ENCODE measurements at regions not wholly inside any gene's neighbourhood (a gene's known extent, or its start where the extent isn't known, plus 50 kb on each side); places are given as distances from the start of the nearest gene placed in this dataset.

DNA sequence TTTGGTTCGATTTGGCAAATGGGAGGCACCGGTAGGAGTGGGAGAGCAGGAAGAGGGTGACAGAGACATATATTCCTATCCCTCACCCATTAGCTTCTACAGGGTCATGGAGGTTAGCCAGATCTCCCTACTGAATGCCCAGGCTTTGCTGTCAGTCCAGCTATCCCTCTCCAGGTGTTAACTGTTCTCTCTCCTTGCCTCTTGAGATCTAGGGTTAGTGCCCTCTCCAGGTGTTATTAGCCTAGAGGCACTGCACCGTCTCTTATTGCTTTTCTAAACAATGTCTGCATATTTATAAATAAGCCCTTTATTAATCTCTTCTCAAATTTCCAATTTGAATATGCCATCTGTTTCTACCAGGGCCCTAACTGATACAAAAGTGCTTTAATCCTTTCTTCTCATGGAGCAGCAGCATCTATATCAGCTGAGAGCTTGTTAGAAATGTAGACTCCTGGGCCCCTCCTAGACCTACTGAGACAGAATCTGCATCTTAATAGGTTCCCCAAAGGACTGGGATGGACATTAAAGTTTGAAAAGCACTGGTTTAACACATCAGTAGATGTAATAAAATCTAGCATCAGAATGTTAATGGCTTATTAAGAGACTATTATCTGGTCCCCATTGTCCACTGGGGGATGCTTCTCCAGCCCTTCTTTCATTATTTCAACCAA is 322.5 kb upstream of the SLC24A2 start:
- no peak for DNase-seq

DNA sequence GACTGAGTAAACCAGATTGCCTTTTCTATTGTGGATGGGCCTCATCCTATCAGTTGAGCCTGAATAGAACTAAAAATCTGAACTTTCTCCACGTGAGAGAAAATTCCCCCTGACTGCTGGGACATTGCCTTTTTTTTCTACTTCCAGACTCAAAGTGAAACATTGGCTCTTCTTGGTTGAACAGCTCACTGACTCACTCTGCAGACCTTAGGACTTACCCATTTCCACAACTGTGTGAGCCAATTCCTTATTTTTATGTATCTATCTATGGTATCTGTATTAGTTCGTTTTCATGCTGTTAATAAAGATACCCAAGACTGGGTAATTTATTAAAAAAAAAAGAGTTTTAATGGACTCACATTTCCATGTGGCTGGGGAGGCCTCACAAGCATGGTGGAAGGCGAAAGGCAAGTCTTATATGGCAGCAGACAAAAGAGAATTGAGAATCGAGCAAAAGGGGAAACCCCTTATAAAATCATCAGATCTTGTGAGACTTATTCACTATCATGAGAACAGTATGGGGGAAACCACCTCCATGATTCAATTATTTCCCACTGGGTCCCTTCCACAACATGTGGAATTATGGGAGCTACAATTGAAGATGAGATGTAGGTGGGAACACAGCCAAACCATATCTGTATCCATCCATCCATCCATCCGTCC is 306.7 kb upstream of the SLC24A2 start:
- no peak for DNase-seq

- DNase-seq = no peak
Measured at GRCh38 chr9:20092561-20092960, 303.7 kb upstream of the SLC24A2 start.

DNA sequence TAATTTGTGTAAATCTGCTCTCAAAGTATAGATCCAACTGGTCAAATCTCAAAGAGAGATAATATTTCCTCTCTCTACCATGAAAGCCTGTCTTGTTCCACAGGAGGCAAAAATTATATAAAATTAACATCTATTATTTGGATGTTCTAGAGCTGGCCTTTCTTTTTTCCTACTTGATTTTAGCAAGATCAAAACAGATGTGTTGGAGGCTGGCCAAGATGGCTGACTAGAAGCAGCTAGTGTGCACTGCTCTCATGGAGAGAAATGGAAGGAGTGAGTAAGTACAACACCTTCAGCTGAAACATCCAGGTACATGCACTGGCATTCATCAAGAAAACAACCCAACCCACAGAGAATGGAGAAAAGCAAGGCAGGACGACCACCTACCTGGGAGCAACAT is 298.6 kb upstream of the SLC24A2 start:
- no peak for DNase-seq

DNA sequence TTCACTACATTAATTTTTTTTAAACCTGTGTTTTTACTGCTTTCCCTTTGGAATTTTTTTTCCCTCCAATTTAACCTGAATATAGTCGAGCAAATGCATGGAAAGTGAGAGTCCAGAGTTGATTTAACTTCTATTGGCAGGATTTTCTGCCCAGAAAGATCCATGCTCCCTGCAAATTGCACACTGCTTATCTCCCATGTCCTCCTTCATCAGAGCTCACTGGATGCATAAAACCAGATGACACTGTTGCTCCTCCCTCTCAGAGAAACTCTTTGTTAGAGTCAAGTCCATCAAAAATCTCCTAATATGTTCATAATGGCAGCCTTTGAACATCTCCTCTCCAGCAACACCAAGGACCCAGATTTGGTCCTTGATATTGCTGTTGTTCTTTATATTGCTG is 297.0 kb upstream of the SLC24A2 start:
- DNase-seq = no peak

DNA sequence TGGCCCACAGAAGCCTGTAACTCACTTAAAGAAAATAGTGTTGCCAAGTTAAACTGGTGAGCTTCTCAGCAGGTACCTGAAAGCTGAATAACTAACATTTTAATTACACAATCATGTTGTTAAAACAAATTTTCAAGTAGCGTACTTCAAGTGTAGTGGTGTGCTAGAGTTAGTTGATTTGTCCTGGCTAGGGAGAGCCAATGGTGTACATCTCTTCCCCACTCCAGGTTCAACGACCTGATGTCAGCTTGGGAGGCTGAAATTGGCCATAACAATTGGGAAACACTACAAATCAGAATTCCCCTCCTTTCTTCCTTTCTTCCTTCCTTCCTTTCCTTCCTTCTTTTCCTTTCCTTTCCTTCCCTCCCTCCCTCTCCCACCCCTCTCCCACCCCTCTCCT is 295.3 kb upstream of the SLC24A2 start:
- DNase-seq = no peak

GRCh38 chr9:20083390-20083789 is 294.6 kb upstream of the SLC24A2 start:
- DNase-seq = no peak

DNA sequence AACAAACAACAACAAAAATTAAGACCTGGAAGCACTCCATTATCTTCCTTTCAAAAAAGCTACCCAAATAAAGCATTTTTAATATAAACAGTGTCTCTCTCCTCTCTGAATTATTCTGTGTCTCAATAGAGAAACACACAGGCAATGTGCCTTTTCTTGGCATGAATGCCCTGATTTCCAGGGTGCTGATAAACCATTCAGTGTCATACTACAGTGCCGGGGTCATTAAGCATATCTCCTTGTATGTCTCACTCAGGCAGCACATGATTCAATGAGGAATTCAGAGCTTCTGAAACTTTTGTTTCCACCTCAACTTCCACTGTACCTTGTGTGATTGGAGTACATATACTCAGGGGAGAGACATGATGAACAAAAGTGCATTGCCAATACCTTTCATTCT is 294.0 kb upstream of the SLC24A2 start:
- DNase-seq = no peak

DNA sequence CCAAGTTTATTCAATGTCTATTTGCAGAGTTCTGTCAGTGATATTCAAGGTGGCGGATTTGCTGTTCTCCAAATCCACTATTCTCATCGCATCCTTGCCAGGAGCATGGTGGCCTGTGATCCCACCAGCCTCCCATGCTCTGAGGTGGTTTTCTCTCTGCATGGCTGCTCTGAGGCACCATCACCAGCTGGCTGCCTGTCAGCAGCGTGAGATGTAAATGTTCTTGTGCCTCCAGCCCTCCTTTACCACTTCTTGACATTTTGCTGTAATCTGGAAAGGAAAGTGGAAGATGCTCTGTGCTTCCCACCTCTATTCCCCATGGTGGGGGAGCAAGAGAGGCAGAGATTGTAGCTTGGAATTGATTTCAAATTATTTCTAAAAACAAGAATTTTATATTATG is 293.6 kb upstream of the SLC24A2 start:
- DNase-seq = no peak

- no peak for DNase-seq
Measured at GRCh38 chr9:20078246-20078645, 289.4 kb upstream of the SLC24A2 start.

GRCh38 chr9:20074291-20074690 is 285.5 kb upstream of the SLC24A2 start:
- no peak for DNase-seq

DNA sequence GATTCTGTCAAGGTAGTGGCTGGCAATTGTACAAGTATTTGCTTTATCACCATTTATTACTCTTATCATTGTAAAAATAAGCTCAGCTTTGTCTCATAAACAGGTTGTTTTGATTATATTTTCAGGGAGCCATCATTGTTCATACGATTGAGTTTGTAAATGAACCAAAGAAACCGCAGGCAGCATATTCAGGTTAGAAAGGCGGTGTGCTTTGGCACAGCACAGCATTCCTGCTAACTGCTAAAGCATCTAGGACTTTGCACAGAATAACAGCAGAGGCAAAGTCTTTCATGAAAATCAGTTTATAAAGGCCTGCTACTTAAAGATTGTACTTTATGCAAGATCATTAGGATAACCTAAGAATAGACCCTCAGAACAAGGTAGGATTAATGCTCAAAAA is 281.5 kb upstream of the SLC24A2 start:
- DNase-seq = no peak

DNA sequence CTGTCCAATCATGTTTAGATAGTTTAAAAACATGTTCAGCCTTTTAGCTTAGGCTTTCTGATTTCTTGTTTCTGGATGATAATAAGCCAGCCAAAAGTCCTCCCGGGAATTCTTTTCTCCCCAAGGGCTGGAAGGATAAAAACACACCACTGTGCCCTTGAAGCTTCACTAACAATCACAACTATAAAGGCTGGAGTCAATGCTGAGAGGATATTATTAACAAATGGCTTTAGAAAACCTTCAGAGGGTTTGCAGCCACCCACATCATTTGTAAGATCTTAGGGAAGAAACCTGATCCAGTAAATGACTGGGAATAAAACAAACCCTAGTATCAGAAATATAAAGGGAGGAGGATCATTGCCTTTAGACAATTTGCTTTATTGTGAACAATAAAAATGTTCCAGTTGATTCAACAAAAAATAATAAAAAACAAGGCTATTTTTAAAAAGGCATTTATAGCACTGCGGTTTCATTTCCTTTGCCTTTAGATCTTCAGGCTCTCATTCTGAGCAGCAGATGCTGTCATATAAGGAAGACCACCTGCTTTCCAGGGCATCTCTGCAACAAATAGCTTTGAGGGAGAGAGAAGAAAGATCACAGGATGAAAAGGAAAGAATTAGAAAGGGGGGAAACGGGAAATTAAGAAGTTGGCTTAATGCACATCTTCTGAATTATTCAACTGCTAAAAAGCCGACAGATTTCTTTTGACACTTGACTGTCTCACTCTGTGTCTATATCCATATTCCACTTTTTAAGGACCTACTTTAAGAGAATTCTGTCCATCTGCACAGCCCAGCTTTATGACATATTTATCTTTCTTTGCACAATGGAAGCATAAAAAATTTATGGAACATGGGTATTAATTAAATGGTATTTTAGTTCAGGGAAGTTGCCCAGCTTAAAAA is 277.2 kb upstream of the SLC24A2 start:
- no peak for DNase-seq

GRCh38 chr9:20065046-20065445 is 276.2 kb upstream of the SLC24A2 start:
- DNase-seq = no peak

DNA sequence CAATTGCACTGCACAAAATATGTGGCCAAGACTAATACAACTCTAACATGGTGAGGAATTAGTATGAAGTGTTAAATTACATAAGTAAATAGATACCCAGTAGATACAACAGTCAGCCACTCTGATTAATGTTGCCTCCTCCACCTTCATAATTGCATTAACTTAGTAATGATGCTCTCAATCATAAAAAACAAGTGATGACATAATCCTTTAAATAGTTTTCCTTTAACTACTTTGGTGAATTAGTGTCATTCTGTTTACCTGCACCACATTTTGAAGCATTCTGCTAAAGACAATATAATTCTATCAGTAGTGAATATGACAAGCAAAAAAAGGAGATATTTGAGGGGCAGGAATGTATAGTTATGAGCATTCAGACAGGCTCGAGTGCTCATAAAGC is 265.9 kb upstream of the SLC24A2 start:
- no peak for DNase-seq

GRCh38 chr9:20048985-20049384 is 260.1 kb upstream of the SLC24A2 start:
- DNase-seq = peak in 1 of 2 experiments; percentile 21

DNA sequence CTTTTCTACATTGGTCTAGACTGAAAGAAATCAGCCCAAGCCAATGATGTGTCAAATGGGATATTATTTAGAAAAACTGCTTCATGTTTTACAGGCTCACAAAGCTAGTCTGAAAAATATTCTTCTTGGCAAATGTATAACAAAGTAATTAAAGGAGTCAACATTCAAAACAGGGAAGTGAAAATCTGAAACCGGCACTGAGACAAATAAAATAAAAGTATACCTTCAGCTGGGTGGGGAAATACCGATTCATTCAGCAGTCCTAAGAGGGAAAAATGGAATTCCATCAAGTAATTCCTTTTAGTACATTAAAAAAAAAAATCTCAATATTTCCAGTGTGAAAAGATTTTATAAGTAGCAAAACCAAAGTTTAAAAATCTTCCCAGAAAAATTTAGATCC is 259.6 kb upstream of the SLC24A2 start:
- no peak for DNase-seq

- no peak for DNase-seq
Measured at GRCh38 chr9:20044686-20045085, 255.8 kb upstream of the SLC24A2 start.

GRCh38 chr9:20043461-20043860 is 254.6 kb upstream of the SLC24A2 start:
- DNase-seq = no peak

GRCh38 chr9:20043035-20043434 is 254.2 kb upstream of the SLC24A2 start:
- DNase-seq = no peak

DNA sequence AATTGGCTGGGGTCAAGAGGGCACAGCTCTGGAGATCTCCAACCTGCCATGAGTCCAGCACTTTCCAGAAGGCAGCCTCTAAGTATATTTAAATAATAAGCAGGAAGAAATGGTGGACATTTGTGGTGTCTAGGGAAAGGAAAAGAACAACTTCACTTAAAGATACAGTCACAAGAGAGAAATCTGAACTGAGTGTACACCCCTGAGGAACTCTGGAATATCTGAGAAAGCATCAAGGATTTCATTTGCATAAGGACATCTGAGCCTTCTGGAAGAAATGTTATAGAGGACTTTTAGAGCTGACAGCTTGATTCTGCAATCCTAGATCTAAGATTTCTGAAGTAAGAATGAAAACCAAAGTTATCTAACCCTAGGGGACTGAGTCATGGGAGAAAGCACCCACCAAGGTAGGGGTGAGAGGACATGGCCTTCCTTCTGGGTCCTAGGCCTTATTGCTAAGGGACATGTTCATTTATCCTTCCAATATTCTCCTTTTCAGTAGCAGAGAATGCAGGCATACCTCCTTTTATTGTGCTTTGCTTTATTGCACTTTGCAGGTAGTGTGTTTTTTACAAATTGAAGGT is 253.4 kb upstream of the SLC24A2 start:
- DNase-seq = no peak

DNA sequence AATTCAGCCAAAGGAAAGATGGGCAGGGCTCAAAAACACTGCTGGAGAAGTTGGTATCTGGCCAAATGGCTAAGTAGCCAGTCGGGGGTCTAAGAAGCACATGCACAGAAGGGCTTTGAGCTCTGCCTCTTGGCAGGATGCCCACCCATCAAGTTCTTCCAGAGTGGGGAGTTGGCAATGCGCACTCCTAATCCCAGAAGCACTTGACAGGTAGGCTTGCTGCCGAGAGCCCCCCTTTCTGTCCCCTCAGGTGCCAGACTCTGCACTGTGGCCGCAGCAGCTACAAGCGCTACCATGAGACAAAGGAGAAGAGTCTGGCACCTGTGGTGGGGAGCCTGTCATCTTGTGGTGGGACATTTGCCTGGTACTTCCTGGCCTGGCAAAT is 252.9 kb upstream of the SLC24A2 start:
- DNase-seq = no peak

DNA sequence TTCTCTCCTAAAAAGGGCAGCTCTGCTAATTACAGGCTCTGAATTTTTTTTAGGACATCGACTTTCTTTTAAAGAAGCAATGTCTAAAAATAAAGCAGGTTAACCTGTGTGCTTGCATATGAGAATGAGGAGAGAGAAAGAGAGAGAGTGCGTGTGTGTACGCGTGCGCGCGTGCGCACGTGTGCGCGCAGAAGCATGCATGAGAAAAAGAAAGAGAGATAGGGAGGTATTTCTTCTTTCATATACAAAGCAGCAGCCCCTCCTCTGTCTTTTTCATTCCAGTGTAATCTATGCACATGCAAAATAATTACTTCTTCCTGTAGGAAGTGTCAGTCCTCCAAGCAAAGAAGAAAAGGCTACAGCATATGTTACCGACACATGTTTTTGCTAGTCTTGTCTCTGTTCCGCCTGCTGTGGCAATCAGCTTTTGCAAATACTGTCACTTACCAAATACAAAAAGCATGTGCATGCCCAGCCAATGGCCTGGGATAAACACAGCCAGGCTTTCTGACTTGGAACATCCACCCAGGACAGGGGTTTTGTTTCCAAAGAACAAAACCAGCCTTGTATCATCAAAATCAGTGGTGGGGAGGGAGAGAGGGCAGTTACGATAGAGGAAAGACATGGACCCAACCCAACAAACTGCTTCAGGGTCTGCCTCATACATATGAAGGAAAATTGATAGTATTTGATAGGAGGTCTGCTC is 252.3 kb upstream of the SLC24A2 start:
- no peak for DNase-seq

All from Kasumi-1 (cell line).